EL (cell line): ENCODE measurements at regions not wholly inside any gene's neighbourhood (a gene's known extent, or its start where the extent isn't known, plus 50 kb on each side); places are given as distances from the start of the nearest gene placed in this dataset.
A peak's percentile ranks its signal among the peaks of the same experiment; 100 is the strongest.

Source experiments
- DNase-seq: peaks from one replicate; pipeline ENCODE4 v3.0.0-alpha.2; 2016

DNA sequence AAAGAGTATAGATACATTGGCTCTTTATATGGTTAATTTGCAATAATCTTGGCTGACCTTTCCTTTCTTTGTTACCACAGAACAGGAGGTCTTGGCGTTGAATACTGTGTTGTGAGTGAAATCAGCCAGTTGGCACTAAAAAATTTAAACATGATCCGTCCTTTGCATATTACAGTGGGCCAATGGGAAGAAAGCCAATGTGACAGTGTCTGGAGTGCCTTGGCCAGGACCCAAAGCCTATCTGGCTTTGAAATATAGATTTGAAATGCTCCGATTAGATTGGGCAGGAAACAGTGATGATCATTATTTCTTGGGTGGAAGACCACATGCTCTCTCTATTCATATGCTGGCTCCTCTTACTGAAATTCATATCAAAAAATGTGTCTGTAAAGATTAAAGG, 339.6 kb upstream of the ANO3 start:
- no peak for DNase-seq

DNA sequence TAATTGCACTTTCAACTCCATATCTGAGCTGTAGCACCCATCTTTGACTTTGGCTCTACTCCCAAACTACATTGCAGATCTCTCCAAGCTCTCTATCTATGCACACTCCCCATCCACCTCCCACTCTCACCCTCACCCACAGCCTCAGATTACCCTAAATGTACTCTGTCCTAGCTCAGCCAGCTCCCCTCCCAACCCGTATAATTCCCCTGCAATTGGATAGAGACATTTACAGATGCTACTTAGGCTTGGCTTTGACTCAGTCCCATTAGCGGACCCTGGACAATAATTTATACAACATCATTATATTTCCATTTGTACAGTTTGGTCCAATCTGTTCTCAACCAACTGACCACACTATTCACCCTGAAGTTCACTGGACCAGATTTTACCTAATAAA, 338.9 kb upstream of the ANO3 start:
- no peak for DNase-seq

DNA sequence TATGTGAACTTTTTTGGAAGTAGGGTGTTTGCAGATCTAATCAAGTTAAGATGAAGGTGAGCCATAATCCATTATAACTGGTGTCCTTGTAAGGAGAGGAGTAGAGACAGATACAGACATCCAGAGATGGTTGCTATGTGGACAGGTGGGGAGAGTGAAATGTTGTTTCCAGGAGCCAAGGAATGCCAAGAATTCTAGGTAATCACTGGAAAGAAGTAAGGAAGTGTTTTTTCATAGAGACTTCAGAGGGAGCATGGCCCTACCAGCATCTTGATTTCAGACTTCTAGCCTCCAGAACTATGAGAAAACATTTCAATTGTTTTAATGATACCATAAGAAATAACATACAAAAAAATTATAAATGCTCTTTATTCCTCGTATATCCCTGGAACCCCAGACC, 320.5 kb upstream of the ANO3 start:
- no peak for DNase-seq

DNA sequence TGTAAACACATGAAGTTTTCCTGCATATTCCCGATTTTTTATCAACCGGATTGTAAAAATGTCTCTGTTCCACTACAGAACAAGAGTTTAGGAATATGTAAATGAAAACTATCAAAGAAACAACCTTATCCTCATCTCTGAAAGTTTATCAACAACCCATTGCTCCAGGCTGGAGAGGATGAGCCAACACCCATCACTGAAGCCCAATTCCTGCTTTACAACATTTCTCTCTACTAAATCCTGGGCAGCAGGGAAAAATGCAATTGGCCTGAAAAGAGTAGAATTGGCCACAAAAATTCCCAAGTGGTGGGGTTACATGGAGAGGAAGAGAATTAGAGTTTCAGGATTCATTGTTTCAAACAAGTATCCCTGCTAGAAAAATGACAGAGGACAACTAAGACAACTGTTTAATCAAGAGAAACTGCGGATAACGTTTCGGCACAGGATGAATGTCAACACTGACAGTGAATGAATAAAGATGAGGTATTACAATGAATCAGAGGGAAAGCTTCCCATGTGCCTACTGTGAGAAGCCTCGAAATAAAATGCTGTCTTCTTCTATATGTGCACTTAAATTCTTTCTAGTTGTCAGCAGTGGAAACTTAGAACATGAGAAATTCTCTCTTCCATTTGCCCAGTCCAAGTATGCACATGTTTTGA, 317.3 kb upstream of the ANO3 start:
- DNase-seq = no peak

DNA sequence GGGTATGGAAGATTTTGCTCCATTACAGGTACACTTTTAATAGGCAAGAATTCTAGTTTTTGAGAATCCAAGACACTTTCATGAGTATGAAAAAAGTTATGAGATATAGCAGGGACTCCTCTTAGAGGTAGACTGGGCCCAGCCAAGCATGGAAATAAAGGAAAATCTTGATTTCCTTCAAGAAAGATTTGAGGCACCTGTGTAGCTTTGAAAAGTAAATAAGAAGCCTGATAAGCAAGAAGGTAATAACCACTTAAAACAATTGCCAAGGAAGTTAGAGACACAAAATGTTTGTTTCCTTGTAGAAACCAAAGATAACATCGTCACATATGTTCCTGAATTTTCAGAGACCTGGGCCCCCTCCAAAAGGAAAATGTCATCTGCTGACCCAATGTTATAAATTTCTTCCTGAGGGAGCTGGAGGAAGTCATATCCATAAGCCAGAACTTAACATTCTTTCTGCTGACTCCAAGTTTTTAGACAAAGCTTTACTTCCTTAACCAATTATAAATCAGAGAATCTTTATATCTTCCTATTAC, 314.5 kb upstream of the ANO3 start:
- no peak for DNase-seq

DNA sequence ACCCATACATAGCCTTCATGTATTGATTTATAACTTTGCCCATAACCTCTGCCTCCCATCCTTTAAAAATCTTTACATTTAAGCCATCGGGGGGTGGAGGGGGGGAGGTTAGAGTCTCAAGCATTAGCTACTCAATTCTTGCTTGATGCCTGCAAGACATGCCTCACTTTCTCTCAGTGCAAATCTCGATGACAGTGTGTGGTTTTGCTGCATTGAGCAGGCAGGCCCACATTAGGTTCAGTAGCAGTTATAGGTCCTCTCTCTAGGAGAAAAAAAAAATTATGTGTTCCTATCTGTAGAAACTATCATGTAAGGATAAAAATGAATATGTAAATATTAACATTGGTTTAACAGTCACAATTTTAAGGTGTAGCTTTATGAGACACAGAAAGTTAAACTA, 314.0 kb upstream of the ANO3 start:
- no peak for DNase-seq

DNA sequence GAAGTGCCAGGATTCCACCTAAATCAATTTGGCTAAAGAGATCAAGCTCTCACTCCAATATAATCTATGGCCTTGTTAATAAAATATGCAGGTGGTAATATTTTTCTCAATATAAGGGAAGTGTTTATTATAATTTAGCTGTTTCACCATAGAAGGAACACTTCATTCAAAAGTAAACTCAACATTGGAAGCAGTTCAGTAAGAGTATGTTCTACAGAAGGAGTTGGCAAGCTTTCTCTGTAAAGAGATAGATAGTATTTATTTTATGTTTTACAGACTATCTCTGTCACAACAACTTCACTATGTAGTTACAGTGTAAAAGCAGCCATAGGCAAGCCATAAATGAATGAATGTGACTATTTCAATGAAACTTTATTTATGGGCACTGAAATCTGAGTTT, 313.6 kb upstream of the ANO3 start:
- no peak for DNase-seq

DNA sequence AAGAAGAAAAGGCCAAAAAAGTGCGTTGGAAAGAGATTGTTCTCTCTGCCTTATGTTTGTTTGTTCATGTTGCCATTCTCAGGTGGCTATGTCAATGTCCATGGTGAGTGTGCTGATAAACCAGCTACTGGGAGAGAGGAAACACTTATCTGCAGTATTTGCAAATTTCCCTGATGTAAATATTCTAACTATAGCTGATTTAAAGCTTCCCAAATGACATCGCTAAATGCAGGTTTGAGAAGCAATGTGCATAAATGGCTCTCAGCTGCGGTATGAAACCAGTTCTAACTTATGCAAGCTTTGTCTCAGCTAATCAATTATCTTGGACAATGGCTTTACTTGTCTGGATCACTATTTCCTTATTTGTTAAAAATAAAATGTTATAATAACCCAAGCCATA, 312.5 kb upstream of the ANO3 start:
- no peak for DNase-seq

DNA sequence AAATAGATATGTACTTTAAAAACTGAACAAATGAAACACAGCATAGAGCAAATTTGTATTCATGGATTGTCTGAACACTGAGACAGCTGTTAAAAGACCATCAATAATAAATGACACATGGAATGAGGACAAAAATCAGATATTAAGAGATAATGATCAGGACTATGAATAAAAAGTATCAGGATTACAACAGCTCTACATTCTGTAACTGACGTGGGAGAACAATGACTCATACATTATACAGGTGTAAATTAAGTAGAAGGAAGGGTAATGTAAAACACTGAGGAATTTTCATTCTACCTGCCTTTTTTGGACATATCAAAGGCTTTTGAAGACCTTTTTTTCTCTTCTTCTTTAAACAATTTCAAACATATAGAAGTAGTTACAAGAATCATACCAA, 310.9 kb upstream of the ANO3 start:
- DNase-seq = no peak

DNA sequence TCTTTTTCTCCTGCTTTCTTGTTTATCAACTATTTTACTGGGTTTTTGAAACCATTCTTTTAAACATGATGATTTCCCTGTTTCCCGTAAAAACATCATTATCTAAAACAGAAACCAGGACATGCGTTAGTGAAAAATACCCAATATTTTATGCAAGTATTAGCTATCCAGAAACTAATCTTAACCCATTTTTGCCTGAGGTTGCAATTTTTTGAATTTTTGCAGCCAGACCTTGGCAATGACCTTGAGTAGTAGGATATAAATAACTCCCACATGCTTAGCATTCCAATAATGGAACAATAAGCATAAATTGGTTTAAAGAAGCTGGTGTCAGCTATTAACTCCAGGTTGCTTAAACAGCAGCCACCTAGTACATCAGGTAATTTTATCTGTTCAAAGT, 308.9 kb upstream of the ANO3 start:
- no peak for DNase-seq

DNA sequence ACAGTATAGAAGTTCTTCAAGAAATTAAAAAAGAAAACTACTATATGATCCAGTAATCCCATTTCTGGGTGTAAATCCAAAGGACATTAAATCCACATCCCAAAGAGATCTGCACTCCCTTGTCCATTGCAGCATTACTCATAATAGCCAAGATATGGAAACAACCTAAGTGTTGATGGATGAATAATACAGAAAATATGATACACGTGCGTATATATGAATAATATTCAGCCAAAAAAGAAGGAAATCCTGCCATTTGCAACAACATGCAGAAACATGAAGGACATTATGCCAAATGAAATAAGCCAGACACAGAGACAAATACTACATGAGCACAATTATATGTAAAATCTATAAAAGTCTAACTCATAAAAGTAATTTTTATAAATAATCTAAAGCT, 306.3 kb upstream of the ANO3 start:
- DNase-seq = peak; percentile 0

DNA sequence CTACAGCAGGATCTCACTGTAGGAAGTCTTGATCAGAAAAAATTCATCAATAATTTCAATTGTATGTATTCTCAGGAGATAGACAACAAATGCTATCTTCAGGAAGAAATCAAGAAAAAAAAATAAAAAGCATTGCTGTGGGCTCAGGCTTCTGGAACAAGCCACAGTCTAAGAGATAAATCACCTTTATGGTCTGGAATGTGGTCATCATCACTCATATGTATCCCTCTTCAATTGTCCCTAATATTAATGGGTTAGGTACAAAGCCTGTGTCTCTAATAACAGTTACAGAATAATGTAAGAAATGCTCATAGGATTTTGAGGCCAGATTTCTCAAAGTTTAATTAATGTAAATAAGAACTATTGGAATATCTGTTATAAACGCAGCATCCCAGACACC, 305.9 kb upstream of the ANO3 start:
- no peak for DNase-seq

DNA sequence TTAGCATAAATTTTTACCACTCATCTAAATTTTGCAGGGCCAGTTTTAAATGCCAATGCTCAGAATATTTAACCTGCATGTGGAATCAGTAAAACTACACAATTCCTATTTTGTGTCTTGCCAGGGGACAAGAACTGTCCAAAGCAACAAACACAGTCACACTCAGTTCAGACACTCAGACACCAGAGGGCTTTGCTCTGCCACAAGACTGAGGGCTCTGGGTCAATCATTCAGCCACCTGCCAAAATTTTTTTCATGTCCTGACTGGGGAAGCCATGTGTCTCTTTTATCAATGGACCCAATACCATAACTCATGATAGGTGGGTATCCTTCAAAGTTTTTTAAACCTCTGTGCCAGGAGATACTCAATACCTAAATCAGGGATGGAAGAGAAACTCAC, 304.0 kb upstream of the ANO3 start:
- DNase-seq = no peak

DNA sequence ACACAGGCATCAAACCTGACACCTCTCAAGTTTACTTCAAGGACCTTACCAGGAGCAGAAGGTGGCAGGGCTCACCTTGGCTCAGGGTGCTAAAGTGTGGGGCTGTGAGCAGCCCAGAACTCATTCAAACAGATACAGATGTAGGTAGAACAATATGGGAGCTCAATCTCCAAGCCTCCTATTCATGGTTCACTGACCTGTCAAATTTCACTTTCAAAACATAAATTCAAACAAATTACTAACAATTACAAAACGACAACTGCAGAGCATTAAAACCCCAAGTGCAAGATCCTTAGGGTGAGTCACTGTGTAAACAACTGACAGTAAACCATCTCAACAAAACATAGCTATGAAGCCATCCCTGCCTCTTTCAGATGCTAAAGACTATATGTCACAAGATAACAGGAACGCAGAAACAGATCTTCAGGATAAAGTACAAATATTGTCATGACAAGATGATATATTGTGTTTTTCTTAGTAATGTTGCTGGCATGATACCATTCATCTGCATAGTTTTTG, 303.5 kb upstream of the ANO3 start:
- peak; percentile 41 for DNase-seq

DNA sequence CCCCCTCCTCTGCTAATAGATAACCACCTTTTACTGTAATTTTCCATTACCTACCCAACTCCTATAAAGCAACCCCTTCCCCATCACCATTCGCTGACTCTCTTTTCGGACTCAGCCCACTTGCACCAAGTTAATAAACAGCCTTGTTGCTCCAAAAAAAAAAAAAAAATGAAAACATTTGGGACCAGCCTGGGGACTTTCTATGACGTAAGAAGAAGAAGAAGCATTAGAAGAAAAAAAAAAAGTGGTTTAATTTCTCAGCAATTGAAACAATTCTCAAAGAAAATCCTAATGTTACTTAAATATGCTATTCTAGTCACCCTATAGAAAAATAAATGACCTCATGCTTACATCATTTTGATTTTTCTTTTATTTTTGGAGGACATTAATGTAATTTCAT, 301.5 kb upstream of the ANO3 start:
- DNase-seq = no peak

DNA sequence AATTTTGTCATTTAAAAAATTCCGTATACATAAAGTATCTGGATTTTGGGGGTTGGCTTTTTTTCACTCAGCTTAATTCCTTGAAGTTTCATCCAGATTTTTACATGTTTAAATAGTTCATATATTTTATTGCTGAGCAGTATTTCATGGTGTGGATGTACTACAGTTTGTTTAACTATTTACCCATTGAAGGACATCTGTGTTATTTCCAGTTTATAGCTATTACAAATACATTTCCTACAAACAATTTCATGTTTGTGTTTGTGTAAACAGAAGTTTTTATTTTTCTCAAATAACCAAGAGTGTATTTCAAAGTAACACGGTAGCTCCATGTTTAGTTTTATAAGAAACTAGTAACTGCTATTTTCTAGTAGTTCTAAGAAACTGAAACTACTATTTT, 299.7 kb upstream of the ANO3 start:
- no peak for DNase-seq

DNA sequence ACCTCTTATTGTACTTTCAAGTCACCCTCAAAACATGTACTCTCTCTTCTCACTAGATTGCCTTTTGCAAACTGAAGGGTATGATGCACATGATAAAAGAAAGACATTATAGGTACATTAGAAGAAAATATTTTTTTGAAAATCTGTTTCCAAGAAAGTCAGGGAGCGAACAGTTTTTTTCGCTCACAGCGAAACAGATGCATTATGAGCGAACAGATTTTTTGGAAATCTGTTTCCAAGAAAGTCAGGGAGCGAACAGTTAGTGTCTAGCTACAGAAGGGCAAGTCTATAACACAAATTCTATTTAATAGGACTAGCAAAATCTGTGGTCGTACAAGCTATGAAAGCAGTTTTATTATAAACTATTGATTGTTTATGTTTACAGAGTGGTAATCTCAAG, 296.2 kb upstream of the ANO3 start:
- no peak for DNase-seq

DNA sequence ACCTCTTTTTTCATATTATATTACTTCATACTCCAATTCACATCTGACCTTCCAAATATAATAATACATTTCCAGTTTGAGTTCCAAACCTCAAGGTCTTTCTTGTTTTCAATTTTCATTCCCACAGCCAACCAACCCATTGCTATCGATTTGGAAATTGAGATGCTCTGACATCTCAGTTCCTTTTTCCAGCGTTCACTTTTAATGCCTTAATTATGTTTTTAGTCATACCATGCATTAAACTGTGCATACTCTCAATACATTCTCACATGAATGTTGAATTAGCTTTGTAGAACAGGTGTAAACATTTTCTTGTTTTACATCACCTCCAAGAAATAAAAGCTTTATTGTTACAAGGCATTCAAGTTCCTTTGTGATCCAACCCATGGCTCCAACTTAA, 294.2 kb upstream of the ANO3 start:
- no peak for DNase-seq

DNA sequence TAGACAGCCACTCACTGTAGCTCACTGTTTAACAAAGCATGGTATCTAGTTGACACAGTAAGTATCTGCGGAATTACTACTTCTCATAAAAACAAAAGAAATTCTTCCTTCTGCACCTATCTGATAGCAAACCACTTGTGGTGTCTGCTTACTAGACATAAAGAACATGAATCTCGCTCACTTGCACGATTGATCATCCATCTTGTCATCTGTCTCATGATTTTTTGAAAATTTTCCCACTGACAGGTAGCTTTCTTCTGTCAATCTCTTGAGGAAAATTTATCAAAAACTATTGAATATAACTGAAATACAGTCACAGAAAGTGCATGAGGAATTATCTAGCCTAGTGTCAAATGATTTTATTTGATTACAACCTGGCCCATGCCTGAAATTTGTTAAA, 291.6 kb upstream of the ANO3 start:
- DNase-seq = no peak

DNA sequence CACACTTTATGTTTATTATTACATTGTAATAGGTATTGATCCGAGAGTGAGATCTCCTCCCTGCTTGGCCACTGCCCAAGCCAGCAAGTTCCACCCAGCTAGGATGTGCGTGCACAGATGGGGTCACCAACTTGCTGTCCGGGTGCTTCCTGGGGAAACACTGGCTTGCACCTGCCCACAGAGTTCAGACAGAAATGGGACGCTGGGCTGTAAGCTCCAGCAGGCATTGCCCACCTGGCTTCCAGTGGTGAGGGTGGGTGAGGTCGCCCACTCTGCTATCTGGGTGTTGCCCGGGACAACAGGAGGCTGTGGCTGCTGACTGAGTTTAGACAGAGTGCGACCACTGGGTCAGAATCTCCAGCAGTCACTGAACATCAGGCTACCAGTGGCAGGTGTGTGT, 289.8 kb upstream of the ANO3 start:
- no peak for DNase-seq

DNA sequence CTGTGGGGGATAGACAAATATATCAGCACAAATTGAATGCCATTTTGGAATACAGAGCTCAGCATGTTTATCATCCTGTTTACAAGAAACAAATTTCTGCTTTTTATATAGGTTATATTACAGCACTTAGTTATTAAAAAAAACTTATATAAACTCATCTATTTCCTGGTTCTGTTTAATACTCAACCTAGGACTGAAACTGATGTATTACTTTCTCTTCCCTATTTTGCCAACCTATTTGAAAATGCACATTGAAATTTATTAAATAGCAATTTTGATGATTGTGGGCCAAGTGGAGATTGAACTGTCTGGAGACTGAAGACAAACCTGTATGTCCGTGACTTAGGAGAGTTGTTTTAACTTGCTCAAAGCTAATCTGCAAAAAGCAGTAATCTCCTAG, 288.3 kb upstream of the ANO3 start:
- DNase-seq = no peak

DNA sequence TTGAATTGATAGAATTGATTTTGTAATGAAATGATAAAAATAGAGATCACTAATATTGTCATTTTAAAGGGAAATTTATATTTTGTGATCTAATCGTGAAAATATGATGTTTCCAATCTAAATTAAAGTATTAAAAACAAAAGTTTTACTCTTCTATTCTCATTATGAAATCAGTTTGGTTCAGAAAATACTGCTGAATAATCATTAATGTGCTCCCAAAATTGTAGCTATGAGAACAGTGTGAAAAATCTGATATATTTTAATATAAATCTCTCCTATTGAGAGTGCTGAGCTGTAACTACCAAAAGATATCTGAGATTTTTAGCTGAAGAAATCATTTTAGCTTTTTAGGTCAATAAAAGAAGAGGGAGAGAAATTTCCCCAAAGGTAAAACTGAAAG, 287.5 kb upstream of the ANO3 start:
- DNase-seq = no peak

DNA sequence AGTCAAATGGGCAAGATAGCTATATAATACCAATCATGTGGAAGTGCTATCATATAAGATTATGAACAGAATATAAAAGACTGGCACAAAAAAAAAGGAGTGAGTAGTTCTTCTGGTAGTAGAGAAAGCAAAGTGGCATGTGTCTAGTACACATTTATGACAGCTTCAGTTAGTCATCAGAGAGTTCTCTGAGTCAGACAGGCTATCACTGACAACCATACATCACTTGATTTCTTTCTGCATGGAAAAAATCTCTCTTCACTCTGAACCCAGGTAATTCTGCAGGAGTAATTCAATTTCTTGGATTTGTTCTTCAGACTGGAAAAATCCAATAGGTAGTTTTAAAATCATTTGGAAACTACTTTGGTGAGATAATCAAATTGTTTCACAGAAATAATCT, 286.8 kb upstream of the ANO3 start:
- DNase-seq = no peak

DNA sequence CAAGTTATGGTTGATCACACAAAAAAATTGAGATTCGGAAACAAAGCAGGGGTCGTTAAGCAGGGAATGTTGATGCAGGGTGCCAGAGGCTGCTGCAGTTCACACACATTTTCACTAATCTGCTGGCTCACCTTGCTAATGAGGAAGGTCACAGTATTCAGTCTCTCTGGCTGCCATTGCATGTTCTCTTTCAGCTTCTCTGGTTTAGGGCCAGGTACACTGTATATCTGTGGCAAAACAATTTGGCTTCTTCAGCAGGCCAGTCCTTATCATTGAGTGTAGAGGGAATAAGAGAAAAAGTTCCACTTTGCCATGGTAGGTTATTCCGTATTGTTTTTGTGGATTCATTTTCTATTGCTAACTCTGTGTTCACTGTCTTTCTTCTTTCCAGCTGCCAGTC, 283.7 kb upstream of the ANO3 start:
- no peak for DNase-seq

DNA sequence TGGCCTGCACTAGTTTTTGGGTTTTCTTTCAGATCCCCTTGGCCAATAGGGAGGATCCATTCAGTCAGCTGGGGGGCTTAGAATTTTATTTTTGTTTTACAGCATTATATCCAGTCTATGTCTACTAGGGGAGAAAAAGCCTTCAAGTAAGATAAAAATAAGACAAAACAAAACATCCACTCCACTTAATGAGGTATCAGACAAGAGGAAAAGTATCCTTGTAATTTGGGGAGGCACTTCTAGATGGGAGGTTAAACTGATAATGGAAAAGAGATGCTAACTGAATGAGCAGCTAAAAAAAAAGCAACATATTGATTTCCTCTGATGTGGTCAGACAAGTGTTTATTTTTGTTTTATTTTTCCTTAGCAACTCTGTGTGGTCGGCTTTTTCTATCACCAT, 278.0 kb upstream of the ANO3 start:
- DNase-seq = no peak
